ENCODE measurements at regions not wholly inside any gene's neighbourhood (a gene's known extent, or its start where the extent isn't known, plus 50 kb on each side); places are given as distances from the start of the nearest gene placed in this dataset.
"Not testable (repeated sequence)": the region's sequence is repeated elsewhere in the genome, so short reads cannot be mapped to it uniquely, and the experiment has no call there.

DNA sequence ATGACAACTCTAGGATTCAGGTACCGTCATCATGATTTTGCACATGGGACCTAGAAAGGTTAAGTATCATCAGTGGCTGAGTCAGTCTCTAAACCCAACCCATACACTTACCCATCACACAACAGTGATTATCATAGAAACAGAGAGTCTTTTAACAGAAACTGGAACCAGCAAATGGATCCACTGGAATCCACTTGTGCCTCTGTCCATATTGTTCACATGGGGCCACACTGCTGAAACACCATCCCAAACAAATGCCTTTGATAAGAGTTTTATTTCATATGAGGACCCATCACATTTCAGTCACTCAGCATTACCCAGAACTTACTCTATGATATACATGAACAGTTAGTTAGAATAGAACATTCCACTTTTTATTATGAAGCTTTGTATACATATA is 430.0 kb downstream of the STK39 start:
- H3K27ac ChIP-seq = no peak overlapping the region
- H3K4me1 ChIP-seq = no peaks in the 10 kb centered on the region
- H3K9me3 ChIP-seq = no peaks in the 10 kb centered on the region
- no peaks in the 10 kb centered on the region for H3K36me3 ChIP-seq
- DNase-seq = no peak
- H3K4me3 ChIP-seq = no peak overlapping the region
- no peak for TF ChIP-seq POLR2A (IDR thresholded peaks at IDR 0.05)
- TF ChIP-seq, protein P1, sequence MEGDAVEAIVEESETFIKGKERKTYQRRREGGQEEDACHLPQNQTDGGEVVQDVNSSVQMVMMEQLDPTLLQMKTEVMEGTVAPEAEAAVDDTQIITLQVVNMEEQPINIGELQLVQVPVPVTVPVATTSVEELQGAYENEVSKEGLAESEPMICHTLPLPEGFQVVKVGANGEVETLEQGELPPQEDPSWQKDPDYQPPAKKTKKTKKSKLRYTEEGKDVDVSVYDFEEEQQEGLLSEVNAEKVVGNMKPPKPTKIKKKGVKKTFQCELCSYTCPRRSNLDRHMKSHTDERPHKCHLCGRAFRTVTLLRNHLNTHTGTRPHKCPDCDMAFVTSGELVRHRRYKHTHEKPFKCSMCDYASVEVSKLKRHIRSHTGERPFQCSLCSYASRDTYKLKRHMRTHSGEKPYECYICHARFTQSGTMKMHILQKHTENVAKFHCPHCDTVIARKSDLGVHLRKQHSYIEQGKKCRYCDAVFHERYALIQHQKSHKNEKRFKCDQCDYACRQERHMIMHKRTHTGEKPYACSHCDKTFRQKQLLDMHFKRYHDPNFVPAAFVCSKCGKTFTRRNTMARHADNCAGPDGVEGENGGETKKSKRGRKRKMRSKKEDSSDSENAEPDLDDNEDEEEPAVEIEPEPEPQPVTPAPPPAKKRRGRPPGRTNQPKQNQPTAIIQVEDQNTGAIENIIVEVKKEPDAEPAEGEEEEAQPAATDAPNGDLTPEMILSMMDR (IDR thresholded peaks at IDR 0.05) = no peak
- intact Hi-C loops (cut with DNase I) = no loop called here
- WGBS, 2 donors = 33 to 93% methylated on average over 1 of the region's 1 CpG
- H3K27me3 ChIP-seq = no peaks in the 10 kb centered on the region

DNA sequence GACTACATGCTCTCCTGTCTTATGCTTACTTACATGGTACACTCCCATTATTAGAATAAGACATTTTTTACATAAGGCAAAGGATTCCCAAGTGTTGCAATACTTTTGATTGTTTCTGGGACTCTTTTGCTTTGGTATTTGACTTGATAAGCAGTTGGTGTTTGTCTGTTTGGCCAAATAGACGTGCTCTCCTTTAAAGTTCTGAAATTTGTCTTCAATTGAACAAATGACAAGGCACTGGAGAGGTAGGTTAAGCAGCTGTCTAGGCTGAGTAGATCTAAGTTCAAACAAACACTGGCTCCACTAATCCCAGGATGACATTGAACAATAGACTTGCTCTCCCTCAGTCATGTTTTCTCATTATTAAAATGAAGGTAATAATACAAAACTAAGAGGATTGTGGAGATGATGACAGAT is 430.5 kb downstream of the STK39 start:
- Histone ChIP-seq H3K4me1 (no peaks in the 10 kb centered on the region), H3K27ac (no peak overlapping the region), H3K4me3 (no peak overlapping the region), H3K36me3 (no peaks in the 10 kb centered on the region), H3K27me3 (no peaks in the 10 kb centered on the region), H3K9me3 (no peaks in the 10 kb centered on the region)
- intact Hi-C loops (cut with DNase I) = no loop called here
- no peak for DNase-seq
- 7 to 8% methylated on average over 1 of the region's 1 CpG for WGBS, 2 donors
- TF ChIP-seq, protein P1 (IDR thresholded peaks at IDR 0.05) = no peak

DNA sequence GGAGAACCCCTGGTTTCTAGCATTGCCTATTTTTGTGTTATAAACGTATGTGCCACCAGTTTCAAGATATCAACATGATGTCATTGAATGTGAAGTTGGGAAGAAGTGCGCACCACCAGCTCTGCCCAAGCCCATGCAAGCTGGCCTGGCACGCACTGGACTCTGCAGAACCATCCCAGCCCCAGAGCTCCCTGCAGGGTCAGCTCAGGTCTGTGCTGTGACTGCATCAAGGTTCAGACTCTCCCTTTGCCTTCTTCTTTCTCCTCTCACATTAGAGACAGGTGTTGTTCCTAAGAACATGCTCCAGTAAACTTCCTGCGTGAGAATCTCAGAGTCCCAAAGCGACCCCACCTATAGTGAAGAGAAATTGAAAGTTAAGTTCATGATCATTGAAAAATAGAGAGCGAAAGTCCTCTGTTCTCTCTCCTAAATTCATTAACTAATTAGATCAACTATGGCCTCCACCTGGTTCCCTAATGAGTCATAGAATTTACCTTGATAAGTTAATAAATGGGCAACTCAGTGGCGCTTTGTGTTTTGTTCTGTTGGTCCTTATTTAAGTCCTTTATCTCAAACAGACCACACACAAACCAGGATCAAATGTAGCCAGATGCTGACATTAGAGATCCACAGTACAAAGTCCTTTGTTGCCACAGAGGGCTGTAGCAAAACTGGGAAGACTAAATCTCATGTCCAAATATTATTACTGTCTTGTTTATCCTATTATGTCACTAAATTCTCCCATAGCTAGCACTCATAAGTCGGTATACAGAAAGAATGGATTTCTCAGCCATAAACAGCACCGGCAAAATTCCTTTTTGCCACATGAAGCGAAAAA is 432.3 kb downstream of the STK39 start:
- Histone ChIP-seq H3K4me3 (no peak overlapping the region), H3K27me3 (no peaks in the 10 kb centered on the region), H3K27ac (no peak overlapping the region), H3K4me1 (no peaks in the 10 kb centered on the region), H3K36me3 (no peaks in the 10 kb centered on the region), H3K9me3 (no peaks in the 10 kb centered on the region)
- WGBS, 2 donors = 63 to 72% methylated on average over 7 to 10 of the region's 10 CpGs
- no peak for DNase-seq
- intact Hi-C loops (cut with DNase I) = no loop called here
- TF ChIP-seq POLR2A (IDR thresholded peaks at IDR 0.05) = no peak
- TF ChIP-seq, protein P1 (IDR thresholded peaks at IDR 0.05) = no peak

DNA sequence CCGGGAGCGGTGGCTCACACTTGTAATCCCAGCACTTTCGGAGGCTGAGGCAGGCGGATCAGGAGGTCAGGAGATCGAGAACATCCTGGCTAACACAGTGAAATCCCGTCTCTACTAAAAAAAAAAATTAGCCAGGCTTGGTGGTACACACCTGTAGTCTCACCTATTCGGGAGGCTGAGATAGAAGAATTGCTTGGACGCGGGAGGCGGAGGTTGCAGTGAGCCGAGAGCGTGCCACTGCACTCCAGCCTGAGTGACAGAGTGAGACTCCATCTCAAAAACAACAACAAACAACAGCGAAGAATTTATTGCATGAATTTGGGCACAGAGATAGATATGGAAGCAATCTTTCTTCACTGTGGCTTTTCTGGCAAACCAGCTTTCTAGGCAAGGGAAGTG is 432.9 kb downstream of the STK39 start:
- 91% methylated on average over 13 of the region's 13 CpGs for WGBS, 2 donors
- DNase-seq; H3K27ac ChIP-seq; H3K27me3 ChIP-seq; H3K9me3 ChIP-seq; H3K36me3 ChIP-seq; intact Hi-C loops (cut with DNase I); H3K4me3 ChIP-seq; H3K4me1 ChIP-seq: not testable (repeated sequence)

DNA sequence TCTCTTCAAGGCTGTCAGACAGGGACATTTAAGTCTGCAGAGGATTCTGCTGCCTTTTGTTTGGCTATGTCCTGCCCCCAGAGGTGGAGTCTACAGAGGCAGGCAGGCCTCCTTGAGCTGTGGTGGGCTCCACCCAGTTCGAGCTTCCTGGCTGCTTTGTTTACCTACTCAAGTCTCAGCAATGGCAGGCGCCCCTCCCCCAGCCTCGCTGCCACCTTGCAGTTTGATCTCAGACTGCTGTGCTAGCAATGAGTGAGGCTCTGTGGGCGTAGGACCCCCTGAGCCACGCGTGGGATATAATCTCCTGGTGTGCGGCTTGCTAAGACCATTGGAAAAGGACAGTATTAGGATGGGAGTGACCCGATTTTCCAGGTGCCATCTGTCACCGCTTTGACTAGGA is 437.6 kb downstream of the STK39 start:
- H3K36me3 ChIP-seq; H3K4me1 ChIP-seq; H3K27ac ChIP-seq; H3K27me3 ChIP-seq; intact Hi-C loops (cut with DNase I); DNase-seq; H3K4me3 ChIP-seq; H3K9me3 ChIP-seq: not testable (repeated sequence)
- 85 to 92% methylated on average over 4 to 7 of the region's 9 CpGs for WGBS, 2 donors

DNA sequence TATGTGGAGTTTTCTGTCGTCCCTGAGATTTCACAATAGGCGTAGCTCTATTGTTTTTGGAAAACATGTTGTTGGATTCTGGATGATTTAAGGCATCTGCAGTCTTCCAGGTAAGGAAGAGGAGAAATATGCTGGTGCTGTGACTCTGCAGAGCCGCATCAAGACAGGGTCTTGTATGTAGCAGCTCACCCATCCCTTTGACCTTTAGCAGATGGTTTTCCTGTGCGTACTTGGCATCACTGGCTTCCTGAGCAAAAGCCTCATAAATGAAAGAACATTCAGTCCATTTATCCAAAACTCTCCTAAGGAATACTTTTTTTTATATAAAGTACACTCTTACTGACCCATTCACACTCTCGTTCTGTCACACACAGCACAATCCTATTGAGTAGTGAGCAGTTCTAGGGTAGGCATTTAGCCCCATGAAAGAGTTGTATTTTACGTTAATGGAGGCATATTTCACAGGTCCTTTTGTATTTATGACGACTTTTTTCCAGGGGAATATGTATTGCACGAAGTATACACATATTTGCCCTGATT is 443.9 kb downstream of the STK39 start:
- Histone ChIP-seq H3K36me3 (no peaks in the 10 kb centered on the region), H3K27me3 (no peaks in the 10 kb centered on the region), H3K4me3 (no peak overlapping the region), H3K27ac (no peak overlapping the region), H3K9me3 (no peaks in the 10 kb centered on the region), H3K4me1 (no peaks in the 10 kb centered on the region)
- DNase-seq = no peak
- TF ChIP-seq, protein P1 (IDR thresholded peaks at IDR 0.05) = no peak
- no peak for TF ChIP-seq POLR2A (IDR thresholded peaks at IDR 0.05)
- 68 to 77% methylated on average over 8 of the region's 8 CpGs for WGBS, 2 donors
- intact Hi-C loops (cut with DNase I) = no loop called here
